ENCODE measurements at regions not wholly inside any gene's neighbourhood (a gene's known extent, or its start where the extent isn't known, plus 50 kb on each side); places are given as distances from the start of the nearest gene placed in this dataset.
A peak's percentile ranks its signal among the peaks of the same experiment; 100 is the strongest.

DNA sequence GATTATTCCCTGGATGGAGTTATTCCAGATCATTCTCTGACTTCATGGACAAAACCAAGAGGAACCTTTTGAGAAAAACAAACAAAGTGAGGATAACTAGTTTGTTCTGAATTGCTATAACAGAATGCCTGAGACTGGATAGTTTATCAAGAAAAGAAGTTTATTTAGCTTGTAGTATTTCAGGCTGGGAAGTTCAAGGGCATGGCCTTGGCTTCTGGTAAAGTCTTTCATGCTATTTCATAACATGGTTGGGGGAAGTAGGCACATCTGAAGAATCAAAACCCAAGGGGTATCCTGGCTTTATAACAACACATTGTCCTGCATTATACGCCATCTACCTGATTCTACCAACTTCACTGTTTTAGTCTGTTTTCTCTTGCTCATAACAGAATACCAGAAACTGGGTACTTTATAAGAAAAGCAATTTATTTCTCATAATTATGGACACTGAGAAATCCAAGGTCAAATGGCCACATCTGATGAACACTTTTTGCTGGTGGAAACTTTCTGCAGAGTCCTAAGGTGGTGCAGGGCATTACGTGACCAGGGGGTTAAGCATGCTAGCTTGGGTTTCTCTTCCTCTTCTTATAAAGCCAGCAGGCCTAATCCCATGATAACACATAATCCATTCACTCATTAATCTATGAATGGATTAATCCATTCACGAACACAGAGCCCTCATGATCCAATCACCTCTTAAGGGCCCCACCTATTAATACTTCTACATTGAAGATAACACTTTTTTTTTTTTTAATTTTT is 186.1 kb upstream of the PRSS16 start (continued):
- TF ChIP-seq ZGPAT (CRISPR knock-in tag; IDR thresholded peaks at IDR 0.05) (peak; percentile 44; the same call in 1 of the 2 replicates), FOXP1 (IDR thresholded peaks at IDR 0.05) (no peak), FOXP1 (CRISPR knock-in tag; IDR thresholded peaks at IDR 0.05) (0 out of 2 replicates have a peak, but pooled peaks have one; percentile 12), BCL3 (CRISPR knock-in tag; IDR thresholded peaks at IDR 0.05) (no peak), ZNF879 (CRISPR knock-in tag; IDR thresholded peaks at IDR 0.05) (no peak), ZNF652 (CRISPR knock-in tag; IDR thresholded peaks at IDR 0.05; ENCODE audit: borderline replicate concordance, low read depth) (no peak), RBFOX2 (IDR thresholded peaks at IDR 0.05; ENCODE audit: low read depth, low read length) (no peak), JDP2 (CRISPR knock-in tag; IDR thresholded peaks at IDR 0.05; ENCODE audit: borderline replicate concordance) (no peak), GATAD1 (CRISPR knock-in tag; IDR thresholded peaks at IDR 0.05) (0 out of 2 replicates have a peak, but pooled peaks have one; percentile 18), RAD21 (CRISPR knock-in tag; IDR thresholded peaks at IDR 0.05) (no peak), RXRB (CRISPR knock-in tag; IDR thresholded peaks at IDR 0.05; ENCODE audit: borderline replicate concordance) (peak; percentile 27; the same call in 1 of the 2 replicates), ZFX (CRISPR knock-in tag; IDR thresholded peaks at IDR 0.05; ENCODE audit: low read depth) (no peak), ZFP36 (IDR thresholded peaks at IDR 0.05; ENCODE audit: borderline replicate concordance, low read depth, low read length, partially characterized antibody) (no peak), ZKSCAN5 (CRISPR knock-in tag; IDR thresholded peaks at IDR 0.05) (no peak), ETS1 (CRISPR knock-in tag; IDR thresholded peaks at IDR 0.05) (no peak), E2F1 (CRISPR knock-in tag; IDR thresholded peaks at IDR 0.05) (no peak), PITX1 (CRISPR knock-in tag; IDR thresholded peaks at IDR 0.05) (no peak), KMT2B (CRISPR knock-in tag; IDR thresholded peaks at IDR 0.05) (no peak), EED (CRISPR knock-in tag; IDR thresholded peaks at IDR 0.05) (no peak), PCBP1 (IDR thresholded peaks at IDR 0.05; ENCODE audit: borderline replicate concordance, low read depth, low read length) (no peak), MZF1 (CRISPR knock-in tag; IDR thresholded peaks at IDR 0.05; ENCODE audit: borderline replicate concordance) (no peak)

Measured in HepG2 (cell line).